WTC11 (cell line): ENCODE measurements at regions not wholly inside any gene's neighbourhood (a gene's known extent, or its start where the extent isn't known, plus 50 kb on each side); places are given as distances from the start of the nearest gene placed in this dataset.

Experiments used
- ATAC-seq: fragments of 200-7000 bp; cut with Tn5 transposase; 2 replicates; pipeline ENCODE4 v1.10.0; 2021; ENCODE audit warnings: mild to moderate bottlenecking, moderate library complexity
- CTCF ChIA-PET: fragments of 300-600 bp; sonication (Branson Sonifier 250); formaldehyde crosslinking; loops from one replicate; lab custom pipeline; 2021; ENCODE audit warnings: antibody characterized with exemption; lab: Charles Lee
- POLR2A ChIA-PET: fragments of 350-600 bp; sonication (Branson Sonifier 250); formaldehyde crosslinking; loops from one replicate; lab custom pipeline; 2021; ENCODE audit warnings: antibody characterized with exemption; lab: Charles Lee
- DNase-seq: peaks from one replicate; pipeline ENCODE4 v3.0.0; 2021; ENCODE audit warnings: low spot score
- H3K27ac Mint-ChIP-seq: 2 replicates; pipeline ENCODE4 v1.8.0; 2021; ENCODE audit warnings: mixed read lengths
- H3K27me3 Mint-ChIP-seq: 2 replicates; pipeline ENCODE4 v1.8.0; 2021; ENCODE audit warnings: low read depth, mild to moderate bottlenecking, moderate library complexity, mixed read lengths
- H3K36me3 Mint-ChIP-seq: 2 replicates; pipeline ENCODE4 v1.8.0; 2021; ENCODE audit warnings: mixed read lengths
- H3K4me1 Mint-ChIP-seq: 2 replicates; pipeline ENCODE4 v1.8.0; 2022; ENCODE audit warnings: mixed read lengths
- H3K4me3 Mint-ChIP-seq: 2 replicates; pipeline ENCODE4 v1.8.0; 2021; ENCODE audit warnings: mild to moderate bottlenecking, moderate library complexity, mixed read lengths
- H3K9me3 Mint-ChIP-seq: 2 replicates; pipeline ENCODE4 v1.8.0; 2021; ENCODE audit warnings: mixed read lengths
- ATF2 ChIP-seq: sonication (generic); formaldehyde crosslinking; IDR thresholded peaks from 2 replicates; pipeline ENCODE4 v1.8.1; 2022; ENCODE audit warnings: low read depth, missing genetic modification reagents, borderline replicate concordance
- CDX4 ChIP-seq: fragments of 250-450 bp; sonication (Bioruptor Pico); IDR thresholded peaks from 2 replicates; pipeline ENCODE4 v1.9.0; 2021; ENCODE audit warnings: moderate library complexity, mild to moderate bottlenecking, inconsistent platforms, borderline replicate concordance
- CREB1 ChIP-seq: sonication (generic); formaldehyde crosslinking; IDR thresholded peaks from 2 replicates; pipeline ENCODE4 v1.8.0; 2023; ENCODE audit warnings: mild to moderate bottlenecking, missing genetic modification reagents
- GRHL2 ChIP-seq: fragments of 250-450 bp; sonication (Bioruptor Pico); IDR thresholded peaks from 2 replicates; pipeline ENCODE4 v1.8.0; 2022; ENCODE audit warnings: mild to moderate bottlenecking, moderate library complexity; ENCODE audit not compliant: insufficient replicate concordance, severe bottlenecking
- GTF2I ChIP-seq: fragments of 250-450 bp; sonication (Bioruptor Pico); conservative IDR thresholded peaks from 2 replicates; pipeline ENCODE4 v1.4.0; 2021; ENCODE audit warnings: mild to moderate bottlenecking
- JAZF1 ChIP-seq: fragments of 250-450 bp; sonication (Bioruptor Pico); IDR thresholded peaks from 2 replicates; pipeline ENCODE4 v1.9.0; 2021; ENCODE audit warnings: moderate library complexity, mild to moderate bottlenecking, inconsistent platforms
- KAT7 ChIP-seq: sonication (generic); formaldehyde crosslinking; IDR thresholded peaks from 2 replicates; pipeline ENCODE4 v1.8.1; 2023; ENCODE audit warnings: missing genetic modification reagents, mild to moderate bottlenecking, borderline replicate concordance
- MAX ChIP-seq: sonication (generic); formaldehyde crosslinking; IDR thresholded peaks from 2 replicates; pipeline ENCODE4 v1.8.0; 2022; ENCODE audit warnings: mild to moderate bottlenecking, missing genetic modification reagents
- MYBL2 ChIP-seq: sonication (generic); formaldehyde crosslinking; IDR thresholded peaks from 2 replicates; pipeline ENCODE4 v1.8.1; 2023; ENCODE audit warnings: mild to moderate bottlenecking, moderate library complexity, missing genetic modification reagents
- NFATC4 ChIP-seq: fragments of 250-450 bp; sonication (Bioruptor Pico); IDR thresholded peaks from 2 replicates; pipeline ENCODE4 v1.9.0; 2021; ENCODE audit warnings: mild to moderate bottlenecking
- NFYB ChIP-seq: sonication (generic); formaldehyde crosslinking; conservative IDR thresholded peaks from 2 replicates; pipeline ENCODE4 v1.8.0; 2022; ENCODE audit warnings: low read depth, missing genetic modification reagents
- SMAD4 ChIP-seq: sonication (generic); formaldehyde crosslinking; IDR thresholded peaks from 2 replicates; pipeline ENCODE4 v1.8.0; 2022; ENCODE audit warnings: mild to moderate bottlenecking, missing genetic modification reagents
- STAT6 ChIP-seq: sonication (generic); formaldehyde crosslinking; conservative IDR thresholded peaks from 2 replicates; pipeline ENCODE4 v1.8.1; 2023; ENCODE audit warnings: mild to moderate bottlenecking, low read depth, missing genetic modification reagents, moderate library complexity
- TP53 ChIP-seq: sonication (generic); formaldehyde crosslinking; IDR thresholded peaks from 2 replicates; pipeline ENCODE4 v1.8.1; 2023; ENCODE audit warnings: mild to moderate bottlenecking, missing genetic modification reagents
- USF2 ChIP-seq: sonication (generic); formaldehyde crosslinking; IDR thresholded peaks from 2 replicates; pipeline ENCODE4 v1.8.1; 2023; ENCODE audit warnings: mild to moderate bottlenecking, missing genetic modification reagents, moderate library complexity
- ZBTB43 ChIP-seq: sonication (generic); formaldehyde crosslinking; IDR thresholded peaks from 2 replicates; pipeline ENCODE4 v1.8.1; 2023; ENCODE audit warnings: mild to moderate bottlenecking, missing genetic modification reagents
- ZNF138 ChIP-seq: sonication (generic); formaldehyde crosslinking; conservative IDR thresholded peaks from 2 replicates; pipeline ENCODE4 v1.8.1; 2022; ENCODE audit warnings: mild to moderate bottlenecking, moderate library complexity, missing genetic modification reagents
- ZNF263 ChIP-seq: sonication (generic); formaldehyde crosslinking; IDR thresholded peaks from 2 replicates; pipeline ENCODE4 v1.8.1; 2022; ENCODE audit warnings: low read depth, mild to moderate bottlenecking, moderate library complexity, missing genetic modification reagents

GRCh38 chr3:194906970-194907629 lies 221.4 kb downstream of the FAM43A start (continued):
- TF ChIP-seq ZBTB43 (CRISPR knock-in tag): no peak
- no peak for TF ChIP-seq JAZF1 (CRISPR knock-in tag)
- no peak for TF ChIP-seq MAX (CRISPR knock-in tag)
- TF ChIP-seq NFYB (CRISPR knock-in tag): no peak
- no peak for TF ChIP-seq KAT7

- no peak for ATAC-seq
- no peak overlapping the region for H3K4me3 Mint-ChIP-seq
- no peak overlapping the region for H3K27ac Mint-ChIP-seq
- H3K9me3 Mint-ChIP-seq: peaks cover 22% of the 10 kb centered on the region
- no peaks in the 10 kb centered on the region for H3K4me1 Mint-ChIP-seq
- ChIA-PET CTCF (no interaction called here), POLR2A (interaction anchor here (0.6 kb wide), 1 partner anchor 259 kb away, joined by 3 read pairs; no protein-coding TSS in a partner anchor)
- DNase-seq: no peak
- H3K27me3 Mint-ChIP-seq: peaks cover 3% of the 10 kb centered on the region; the same call in 1 of the 2 replicates
- no peak for TF ChIP-seq CDX4 (CRISPR knock-in tag)
- no peak for TF ChIP-seq ATF2 (CRISPR knock-in tag)
- no peak for TF ChIP-seq NFYB (CRISPR knock-in tag)
- no peak for TF ChIP-seq TP53 (CRISPR knock-in tag)
- no peak for TF ChIP-seq MYBL2 (CRISPR knock-in tag)
- no peak for TF ChIP-seq SMAD4
- TF ChIP-seq, all 79 proteins: peak for 0
- peaks cover 13% of the 10 kb centered on the region for H3K36me3 Mint-ChIP-seq
These were observed 222.1 kb downstream of the FAM43A start for GRCh38 chr3:194907811-194908210.

GRCh38 chr3:194908496-194908895 lies 222.8 kb downstream of the FAM43A start:
- Mint-ChIP-seq H3K36me3 (peaks cover 11% of the 10 kb centered on the region), H3K4me3 (no peak overlapping the region), H3K9me3 (peaks cover 21% of the 10 kb centered on the region), H3K4me1 (no peaks in the 10 kb centered on the region), H3K27me3 (peaks cover 1% of the 10 kb centered on the region; the same call in 1 of the 2 replicates), H3K27ac (no peak overlapping the region)
- DNase-seq: no peak
- ChIA-PET CTCF (interaction anchor here (0.7 kb wide), 1 partner anchor 198 kb away, joined by 4 read pairs; no protein-coding TSS in a partner anchor), POLR2A (no interaction called here)
- ATAC-seq: no peak
- TF ChIP-seq ATF2 (CRISPR knock-in tag): no peak
- TF ChIP-seq CREB1 (CRISPR knock-in tag): no peak
- no peak for TF ChIP-seq MYBL2 (CRISPR knock-in tag)
- TF ChIP-seq NFATC4 (CRISPR knock-in tag): no peak
- TF ChIP-seq GRHL2 (CRISPR knock-in tag): no peak
- TF ChIP-seq USF2 (CRISPR knock-in tag): no peak
- TF ChIP-seq STAT6 (CRISPR knock-in tag): no peak
- no peak for TF ChIP-seq ZNF263 (CRISPR knock-in tag)
- TF ChIP-seq CDX4 (CRISPR knock-in tag): no peak
- TF ChIP-seq GTF2I (CRISPR knock-in tag): no peak
- no peak for TF ChIP-seq ZNF138 (CRISPR knock-in tag)
